ENCODE measurements at regions not wholly inside any gene's neighbourhood (a gene's known extent, or its start where the extent isn't known, plus 50 kb on each side); places are given as distances from the start of the nearest gene placed in this dataset.

GRCh38 chr11:47907499-47907898 lies 59.3 kb upstream of the NUP160 start:
- Mint-ChIP-seq H3K4me1 (ENCODE audit: low read depth) (peaks cover 8% of the 10 kb centered on the region), H3K27me3 (no peaks in the 10 kb centered on the region), H3K27ac (no peak overlapping the region), H3K36me3 (ENCODE audit: low read depth) (no peaks in the 10 kb centered on the region), H3K4me3 (no peak overlapping the region), H3K9me3 (no peaks in the 10 kb centered on the region)

- H3K27me3 Mint-ChIP-seq = no peaks in the 10 kb centered on the region
- H3K9me3 Mint-ChIP-seq = no peaks in the 10 kb centered on the region
- no peaks in the 10 kb centered on the region for H3K36me3 Mint-ChIP-seq (ENCODE audit: low read depth)
- H3K4me1 Mint-ChIP-seq (ENCODE audit: low read depth) = peaks cover 5% of the 10 kb centered on the region
- no peak overlapping the region for H3K27ac Mint-ChIP-seq
- no peak overlapping the region for H3K4me3 Mint-ChIP-seq
These were observed 57.9 kb upstream of the NUP160 start for GRCh38 chr11:47906066-47906465.

GRCh38 chr11:47905358-47906059 lies 57.4 kb upstream of the NUP160 start:
- Mint-ChIP-seq H3K4me3 (no peak overlapping the region), H3K4me1 (ENCODE audit: low read depth) (peaks cover 5% of the 10 kb centered on the region), H3K36me3 (ENCODE audit: low read depth) (no peaks in the 10 kb centered on the region), H3K9me3 (no peaks in the 10 kb centered on the region), H3K27ac (no peak overlapping the region), H3K27me3 (no peaks in the 10 kb centered on the region)

GRCh38 chr11:47904808-47905207 lies 56.7 kb upstream of the NUP160 start:
- no peak overlapping the region for H3K27ac Mint-ChIP-seq
- H3K27me3 Mint-ChIP-seq = no peaks in the 10 kb centered on the region
- H3K4me3 Mint-ChIP-seq = no peak overlapping the region
- H3K4me1 Mint-ChIP-seq (ENCODE audit: low read depth) = peaks cover 10% of the 10 kb centered on the region
- no peaks in the 10 kb centered on the region for H3K36me3 Mint-ChIP-seq (ENCODE audit: low read depth)
- H3K9me3 Mint-ChIP-seq = no peaks in the 10 kb centered on the region

GRCh38 chr11:47904048-47904447 lies 55.9 kb upstream of the NUP160 start:
- no peak overlapping the region for H3K4me3 Mint-ChIP-seq
- no peak overlapping the region for H3K27ac Mint-ChIP-seq

GRCh38 chr11:47899801-47900200 lies 51.7 kb upstream of the NUP160 start:
- H3K4me3 Mint-ChIP-seq = no peak overlapping the region

More at GRCh38 chr11:47904048-47904447, 55.9 kb upstream of the NUP160 start:
- Mint-ChIP-seq H3K9me3 (no peaks in the 10 kb centered on the region), H3K36me3 (ENCODE audit: low read depth) (no peaks in the 10 kb centered on the region), H3K4me1 (ENCODE audit: low read depth) (peaks cover 14% of the 10 kb centered on the region), H3K27me3 (no peaks in the 10 kb centered on the region)

More at GRCh38 chr11:47899801-47900200, 51.7 kb upstream of the NUP160 start:
- no peaks in the 10 kb centered on the region for H3K9me3 Mint-ChIP-seq
- no peaks in the 10 kb centered on the region for H3K27me3 Mint-ChIP-seq
- H3K27ac Mint-ChIP-seq = no peak overlapping the region
- H3K4me1 Mint-ChIP-seq (ENCODE audit: low read depth) = peaks cover 9% of the 10 kb centered on the region
- H3K36me3 Mint-ChIP-seq (ENCODE audit: low read depth) = no peaks in the 10 kb centered on the region
